ENCODE measurements at regions not wholly inside any gene's neighbourhood (a gene's known extent, or its start where the extent isn't known, plus 50 kb on each side); places are given as distances from the start of the nearest gene placed in this dataset.

DNA sequence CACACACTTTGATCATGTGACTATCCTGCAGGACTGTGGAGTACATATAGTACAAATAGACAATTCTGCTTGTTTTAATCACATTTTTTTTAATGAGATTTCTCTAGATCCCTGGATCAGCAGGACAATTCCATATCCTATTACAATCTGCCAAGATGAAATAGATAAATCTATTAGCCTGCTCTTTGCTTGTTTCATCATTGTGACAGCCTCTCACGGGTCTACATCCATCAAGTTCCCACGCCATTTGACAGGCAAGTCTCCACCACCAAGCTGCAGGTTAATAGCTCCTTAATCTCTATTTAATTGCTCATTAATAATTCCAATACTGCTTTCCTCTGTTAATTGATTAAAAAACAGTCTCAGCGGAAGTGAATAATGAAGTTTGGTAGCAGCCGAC lies 671.5 kb downstream of the CCSER2 start:
- TF ChIP-seq, protein P1, sequence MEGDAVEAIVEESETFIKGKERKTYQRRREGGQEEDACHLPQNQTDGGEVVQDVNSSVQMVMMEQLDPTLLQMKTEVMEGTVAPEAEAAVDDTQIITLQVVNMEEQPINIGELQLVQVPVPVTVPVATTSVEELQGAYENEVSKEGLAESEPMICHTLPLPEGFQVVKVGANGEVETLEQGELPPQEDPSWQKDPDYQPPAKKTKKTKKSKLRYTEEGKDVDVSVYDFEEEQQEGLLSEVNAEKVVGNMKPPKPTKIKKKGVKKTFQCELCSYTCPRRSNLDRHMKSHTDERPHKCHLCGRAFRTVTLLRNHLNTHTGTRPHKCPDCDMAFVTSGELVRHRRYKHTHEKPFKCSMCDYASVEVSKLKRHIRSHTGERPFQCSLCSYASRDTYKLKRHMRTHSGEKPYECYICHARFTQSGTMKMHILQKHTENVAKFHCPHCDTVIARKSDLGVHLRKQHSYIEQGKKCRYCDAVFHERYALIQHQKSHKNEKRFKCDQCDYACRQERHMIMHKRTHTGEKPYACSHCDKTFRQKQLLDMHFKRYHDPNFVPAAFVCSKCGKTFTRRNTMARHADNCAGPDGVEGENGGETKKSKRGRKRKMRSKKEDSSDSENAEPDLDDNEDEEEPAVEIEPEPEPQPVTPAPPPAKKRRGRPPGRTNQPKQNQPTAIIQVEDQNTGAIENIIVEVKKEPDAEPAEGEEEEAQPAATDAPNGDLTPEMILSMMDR (conservative IDR thresholded peaks at IDR 0.05; ENCODE audit: low read length), result no peak
- TF ChIP-seq EZH2phosphoT487 (IDR thresholded peaks at IDR 0.05; ENCODE audit: borderline replicate concordance), result no peak

Data from Loucy (cell line).